Memory B cell (primary cell): ENCODE measurements at regions not wholly inside any gene's neighbourhood (a gene's known extent, or its start where the extent isn't known, plus 50 kb on each side); places are given as distances from the start of the nearest gene placed in this dataset.

Source experiments
- ATAC-seq: fragments of 150-1000 bp; cut with Tn5 transposase; 2 replicates; pipeline ENCODE4 v1.10.0; 2021; ENCODE audit warnings: low read depth, mild to moderate bottlenecking, moderate library complexity
- DNase-seq, 2 donors: peaks; one replicate each; pipeline ENCODE4 v3.0.0; 2022; ENCODE audit warnings: low spot score in 2 of 2
- H3K27ac Mint-ChIP-seq: one replicate; pipeline ENCODE4 v1.8.0; 2022; ENCODE audit warnings: mild to moderate bottlenecking, moderate library complexity, mixed read lengths
- H3K27me3 Mint-ChIP-seq: one replicate; pipeline ENCODE4 v1.8.0; 2022; ENCODE audit warnings: mixed read lengths
- H3K36me3 Mint-ChIP-seq: one replicate; pipeline ENCODE4 v1.8.0; 2022; ENCODE audit warnings: mild to moderate bottlenecking, mixed read lengths
- H3K4me1 Mint-ChIP-seq: one replicate; pipeline ENCODE4 v1.8.0; 2022; ENCODE audit warnings: mixed read lengths
- H3K4me3 Mint-ChIP-seq: one replicate; pipeline ENCODE4 v1.8.0; 2022; ENCODE audit warnings: mild to moderate bottlenecking, moderate library complexity, mixed read lengths
- H3K9me3 Mint-ChIP-seq: one replicate; pipeline ENCODE4 v1.8.0; 2022; ENCODE audit warnings: mixed read lengths

- Mint-ChIP-seq H3K36me3 (no peaks in the 10 kb centered on the region), H3K27ac (no peak overlapping the region), H3K27me3 (peaks cover 2% of the 10 kb centered on the region), H3K4me3 (no peak overlapping the region), H3K9me3 (peaks cover 3% of the 10 kb centered on the region), H3K4me1 (no peaks in the 10 kb centered on the region)
- no peak for DNase-seq
- no peak for ATAC-seq
Observed at GRCh38 chr1:95339377-95339776, 105.4 kb downstream of the RWDD3 start.

GRCh38 chr1:95340061-95340460 is 106.1 kb downstream of the RWDD3 start:
- Mint-ChIP-seq H3K36me3 (no peaks in the 10 kb centered on the region), H3K4me1 (no peaks in the 10 kb centered on the region), H3K9me3 (peaks cover 6% of the 10 kb centered on the region), H3K4me3 (no peak overlapping the region), H3K27ac (no peak overlapping the region), H3K27me3 (peaks cover 2% of the 10 kb centered on the region)
- no peak for ATAC-seq
- DNase-seq: no peak

GRCh38 chr1:95352767-95353166 is 118.8 kb downstream of the RWDD3 start:
- Mint-ChIP-seq H3K4me1 (no peaks in the 10 kb centered on the region), H3K4me3 (no peak overlapping the region), H3K9me3 (no peaks in the 10 kb centered on the region), H3K27ac (no peak overlapping the region), H3K27me3 (no peaks in the 10 kb centered on the region), H3K36me3 (no peaks in the 10 kb centered on the region)
- ATAC-seq (no peak), DNase-seq (no peak)

GRCh38 chr1:95353194-95353593 is 119.2 kb downstream of the RWDD3 start:
- ATAC-seq: no peak
- Mint-ChIP-seq H3K27ac (no peak overlapping the region), H3K9me3 (no peaks in the 10 kb centered on the region), H3K27me3 (no peaks in the 10 kb centered on the region), H3K36me3 (no peaks in the 10 kb centered on the region), H3K4me3 (no peak overlapping the region), H3K4me1 (no peaks in the 10 kb centered on the region)
- no peak for DNase-seq

- H3K4me3 Mint-ChIP-seq: no peak overlapping the region
- H3K9me3 Mint-ChIP-seq: peaks cover 4% of the 10 kb centered on the region
- H3K36me3 Mint-ChIP-seq: no peaks in the 10 kb centered on the region
- ATAC-seq (no peak), DNase-seq (no peak)
- peaks cover 8% of the 10 kb centered on the region for H3K27me3 Mint-ChIP-seq
- H3K27ac Mint-ChIP-seq: no peak overlapping the region
- no peaks in the 10 kb centered on the region for H3K4me1 Mint-ChIP-seq
Observed at GRCh38 chr1:95364546-95364945, 130.5 kb downstream of the RWDD3 start.

GRCh38 chr1:95366498-95366897 is 132.5 kb downstream of the RWDD3 start:
- Mint-ChIP-seq H3K27ac (no peak overlapping the region), H3K27me3 (peaks cover 6% of the 10 kb centered on the region), H3K4me3 (no peak overlapping the region), H3K36me3 (no peaks in the 10 kb centered on the region), H3K9me3 (peaks cover 4% of the 10 kb centered on the region), H3K4me1 (no peaks in the 10 kb centered on the region)
- DNase-seq (no peak), ATAC-seq (no peak)

GRCh38 chr1:95368178-95368577 is 134.2 kb downstream of the RWDD3 start:
- ATAC-seq: no peak
- H3K27me3 Mint-ChIP-seq: peaks cover 2% of the 10 kb centered on the region
- no peak for DNase-seq
- H3K9me3 Mint-ChIP-seq: peaks cover 4% of the 10 kb centered on the region
- H3K36me3 Mint-ChIP-seq: no peaks in the 10 kb centered on the region
- H3K27ac Mint-ChIP-seq: no peak overlapping the region
- H3K4me1 Mint-ChIP-seq: no peaks in the 10 kb centered on the region
- no peak overlapping the region for H3K4me3 Mint-ChIP-seq

GRCh38 chr1:95369985-95370690 is 136.1 kb downstream of the RWDD3 start:
- H3K4me3 Mint-ChIP-seq: no peak overlapping the region
- peaks cover 4% of the 10 kb centered on the region for H3K9me3 Mint-ChIP-seq
- H3K27me3 Mint-ChIP-seq: no peaks in the 10 kb centered on the region
- H3K4me1 Mint-ChIP-seq: no peaks in the 10 kb centered on the region
- no peak for DNase-seq
- H3K36me3 Mint-ChIP-seq: no peaks in the 10 kb centered on the region
- H3K27ac Mint-ChIP-seq: no peak overlapping the region
- ATAC-seq: no peak

- no peak overlapping the region for H3K27ac Mint-ChIP-seq
- H3K4me1 Mint-ChIP-seq: no peaks in the 10 kb centered on the region
- no peaks in the 10 kb centered on the region for H3K36me3 Mint-ChIP-seq
- H3K9me3 Mint-ChIP-seq: no peaks in the 10 kb centered on the region
- no peak overlapping the region for H3K4me3 Mint-ChIP-seq
- ATAC-seq (no peak), DNase-seq (no peak)
- no peaks in the 10 kb centered on the region for H3K27me3 Mint-ChIP-seq
Observed at GRCh38 chr1:95370691-95371562, 136.9 kb downstream of the RWDD3 start.

GRCh38 chr1:95371666-95372282 is 137.8 kb downstream of the RWDD3 start:
- H3K36me3 Mint-ChIP-seq: no peaks in the 10 kb centered on the region

GRCh38 chr1:95375174-95375573 is 141.2 kb downstream of the RWDD3 start:
- Mint-ChIP-seq H3K9me3 (no peaks in the 10 kb centered on the region), H3K27me3 (peaks cover 2% of the 10 kb centered on the region), H3K4me1 (no peaks in the 10 kb centered on the region), H3K27ac (no peak overlapping the region), H3K4me3 (no peak overlapping the region), H3K36me3 (no peaks in the 10 kb centered on the region)
- DNase-seq (no peak), ATAC-seq (no peak)

More at GRCh38 chr1:95371666-95372282, 137.8 kb downstream of the RWDD3 start:
- H3K4me1 Mint-ChIP-seq: no peaks in the 10 kb centered on the region
- no peak overlapping the region for H3K4me3 Mint-ChIP-seq
- no peaks in the 10 kb centered on the region for H3K9me3 Mint-ChIP-seq
- ATAC-seq (no peak), DNase-seq (no peak)
- no peak overlapping the region for H3K27ac Mint-ChIP-seq
- H3K27me3 Mint-ChIP-seq: no peaks in the 10 kb centered on the region

- Mint-ChIP-seq H3K27me3 (peaks cover 2% of the 10 kb centered on the region), H3K9me3 (no peaks in the 10 kb centered on the region), H3K4me1 (no peaks in the 10 kb centered on the region), H3K36me3 (no peaks in the 10 kb centered on the region), H3K4me3 (no peak overlapping the region), H3K27ac (no peak overlapping the region)
- DNase-seq: no peak
- ATAC-seq: no peak
Observed at GRCh38 chr1:95380909-95381308, 146.9 kb downstream of the RWDD3 start.

GRCh38 chr1:95382000-95382786 is 148.2 kb downstream of the RWDD3 start:
- ATAC-seq (no peak), DNase-seq (no peak)
- no peak overlapping the region for H3K27ac Mint-ChIP-seq
- H3K27me3 Mint-ChIP-seq: peaks cover 4% of the 10 kb centered on the region
- H3K36me3 Mint-ChIP-seq: no peaks in the 10 kb centered on the region
- no peaks in the 10 kb centered on the region for H3K9me3 Mint-ChIP-seq
- H3K4me3 Mint-ChIP-seq: no peak overlapping the region
- no peaks in the 10 kb centered on the region for H3K4me1 Mint-ChIP-seq

GRCh38 chr1:95383111-95383510 is 149.1 kb downstream of the RWDD3 start:
- no peaks in the 10 kb centered on the region for H3K36me3 Mint-ChIP-seq
- H3K4me1 Mint-ChIP-seq: no peaks in the 10 kb centered on the region
- ATAC-seq (no peak), DNase-seq (no peak)
- H3K27me3 Mint-ChIP-seq: peaks cover 4% of the 10 kb centered on the region
- H3K9me3 Mint-ChIP-seq: no peaks in the 10 kb centered on the region
- H3K4me3 Mint-ChIP-seq: no peak overlapping the region
- H3K27ac Mint-ChIP-seq: no peak overlapping the region
